ENCODE measurements at regions not wholly inside any gene's neighbourhood (a gene's known extent, or its start where the extent isn't known, plus 50 kb on each side); places are given as distances from the start of the nearest gene placed in this dataset.
A peak's percentile ranks its signal among the peaks of the same experiment; 100 is the strongest.

DNA sequence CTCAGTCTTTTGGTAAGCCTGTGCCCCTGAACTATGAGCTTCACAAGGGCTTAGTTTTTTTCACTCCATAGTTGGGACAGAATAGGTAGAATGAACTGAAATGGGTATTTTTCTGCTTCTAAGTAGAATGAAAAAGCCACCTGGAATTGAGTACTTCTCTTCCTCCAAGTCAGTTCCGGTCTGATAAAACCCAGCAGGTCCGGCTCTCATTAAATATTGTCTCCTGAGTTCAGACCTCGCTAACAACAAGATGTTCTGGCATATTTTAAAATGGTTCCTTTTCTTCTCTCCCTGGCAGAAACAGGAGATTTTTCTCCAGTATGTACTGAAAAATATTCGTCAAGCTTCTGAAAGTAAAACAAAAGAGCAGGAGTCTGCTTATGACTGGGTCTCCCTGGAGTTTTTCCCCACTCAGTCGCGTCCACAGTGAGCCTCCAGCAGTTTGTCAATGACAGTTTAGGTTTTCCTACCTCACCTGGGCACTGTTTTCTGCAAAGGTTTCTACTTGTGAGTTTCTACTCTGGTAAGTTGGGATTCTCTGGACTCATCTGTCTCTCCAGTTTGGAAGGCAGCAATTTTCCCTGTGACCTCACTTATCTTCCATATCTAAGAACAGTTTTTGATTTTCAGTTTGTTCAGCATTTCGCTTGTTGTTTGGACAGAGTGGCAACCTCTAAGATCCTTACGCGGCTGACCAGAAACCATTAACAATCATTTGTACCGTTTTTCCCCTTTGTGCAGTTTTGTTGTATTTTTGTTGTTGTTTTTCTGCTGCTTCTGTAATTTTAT lies 868.0 kb downstream of the METTL15 start:
- no peak for DNase-seq (ENCODE audit: low read depth)
- Histone ChIP-seq H3K4me3 (ENCODE audit: low read length) (no peak overlapping the region), H3K27me3 (replicated peaks; ENCODE audit: control insufficient read depth, insufficient read depth, low read length) (no peaks in the 10 kb centered on the region), H3K9me3 (ENCODE audit: control insufficient read depth, low read length) (no peaks in the 10 kb centered on the region), H3K9ac (ENCODE audit: low read length) (no peak overlapping the region), H3K36me3 (ENCODE audit: control insufficient read depth, insufficient read depth, low read length, severe bottlenecking) (no peaks in the 10 kb centered on the region), H3K4me1 (ENCODE audit: control insufficient read depth, insufficient read depth, low read length) (no peaks in the 10 kb centered on the region)

DNA sequence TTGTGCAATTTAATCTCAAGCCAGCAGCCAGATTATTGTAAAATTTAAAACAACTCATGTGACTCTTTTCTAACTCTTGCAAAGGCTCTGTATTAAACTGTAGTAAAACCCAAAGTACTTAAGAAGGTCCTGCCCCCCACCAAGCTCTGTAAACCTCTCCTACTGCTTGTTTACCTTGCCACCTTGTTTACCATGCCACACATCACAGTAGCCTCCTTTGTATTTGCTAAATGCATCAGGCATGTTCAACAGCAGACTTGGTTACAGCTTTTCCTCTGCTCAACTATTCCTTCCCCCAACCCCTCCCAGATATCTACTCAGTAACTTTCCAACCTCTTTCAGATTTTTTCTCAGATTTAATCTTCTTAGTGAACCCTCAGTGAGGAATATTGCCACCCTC lies 861.6 kb downstream of the METTL15 start:
- Histone ChIP-seq H3K36me3 (ENCODE audit: control insufficient read depth, insufficient read depth, low read length, severe bottlenecking) (no peaks in the 10 kb centered on the region), H3K9ac (ENCODE audit: low read length) (no peak overlapping the region), H3K9me3 (ENCODE audit: control insufficient read depth, low read length) (peaks cover 6% of the 10 kb centered on the region), H3K4me3 (ENCODE audit: low read length) (no peak overlapping the region), H3K4me1 (ENCODE audit: control insufficient read depth, insufficient read depth, low read length) (no peaks in the 10 kb centered on the region), H3K27me3 (replicated peaks; ENCODE audit: control insufficient read depth, insufficient read depth, low read length) (no peaks in the 10 kb centered on the region)
- DNase-seq (ENCODE audit: low read depth), result no peak

DNA sequence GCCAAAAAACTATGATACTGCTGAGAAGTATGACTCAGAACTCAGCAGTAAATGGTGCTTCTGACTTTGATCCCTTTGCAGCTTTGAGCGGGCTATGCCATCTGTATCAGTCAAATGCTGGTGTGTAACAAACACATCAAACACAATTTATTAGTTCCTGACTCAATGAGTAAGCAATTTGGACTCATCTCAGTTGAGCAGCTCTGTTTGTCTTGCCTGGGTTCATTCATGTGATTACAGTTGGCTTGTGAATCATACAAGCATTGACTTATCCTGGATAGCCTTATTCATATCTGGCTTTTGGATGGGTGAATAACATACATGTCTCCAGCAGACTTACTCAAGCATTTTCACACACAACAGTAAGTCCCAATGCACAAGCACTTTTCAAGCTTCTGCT lies 858.8 kb downstream of the METTL15 start:
- Histone ChIP-seq H3K9ac (ENCODE audit: low read length) (no peak overlapping the region), H3K27me3 (replicated peaks; ENCODE audit: control insufficient read depth, insufficient read depth, low read length) (no peaks in the 10 kb centered on the region), H3K9me3 (ENCODE audit: control insufficient read depth, low read length) (peaks cover 6% of the 10 kb centered on the region), H3K4me1 (ENCODE audit: control insufficient read depth, insufficient read depth, low read length) (peaks cover 12% of the 10 kb centered on the region), H3K4me3 (ENCODE audit: low read length) (no peak overlapping the region), H3K36me3 (ENCODE audit: control insufficient read depth, insufficient read depth, low read length, severe bottlenecking) (no peaks in the 10 kb centered on the region)
- DNase-seq (ENCODE audit: low read depth), result no peak

DNA sequence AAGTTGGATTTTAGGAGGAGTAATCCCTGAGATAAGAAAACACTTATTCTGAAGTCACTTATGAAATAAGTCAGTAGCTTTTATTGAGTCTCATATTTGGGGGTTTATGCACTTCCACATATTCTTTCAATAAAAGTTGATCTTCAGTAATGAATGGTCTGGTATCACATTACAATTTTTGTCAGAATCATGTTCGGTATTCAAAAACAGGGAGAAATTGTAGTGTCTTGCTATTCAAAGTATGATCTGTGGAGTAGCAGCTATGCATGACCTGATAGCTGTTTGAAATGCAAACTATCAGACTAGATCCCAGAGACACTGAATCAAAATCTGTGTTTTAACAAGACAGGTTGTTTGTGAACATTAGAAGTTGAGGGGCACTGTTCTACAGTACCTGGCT lies 857.6 kb downstream of the METTL15 start:
- H3K4me3 ChIP-seq (ENCODE audit: low read length), result no peak overlapping the region
- peak; percentile 59 for DNase-seq (ENCODE audit: low read depth)
- H3K27me3 ChIP-seq (replicated peaks; ENCODE audit: control insufficient read depth, insufficient read depth, low read length), result no peaks in the 10 kb centered on the region
- H3K36me3 ChIP-seq (ENCODE audit: control insufficient read depth, insufficient read depth, low read length, severe bottlenecking), result no peaks in the 10 kb centered on the region
- peaks cover 6% of the 10 kb centered on the region for H3K9me3 ChIP-seq (ENCODE audit: control insufficient read depth, low read length)
- H3K9ac ChIP-seq (ENCODE audit: low read length), result no peak overlapping the region
- H3K4me1 ChIP-seq (ENCODE audit: control insufficient read depth, insufficient read depth, low read length), result peaks cover 12% of the 10 kb centered on the region

DNA sequence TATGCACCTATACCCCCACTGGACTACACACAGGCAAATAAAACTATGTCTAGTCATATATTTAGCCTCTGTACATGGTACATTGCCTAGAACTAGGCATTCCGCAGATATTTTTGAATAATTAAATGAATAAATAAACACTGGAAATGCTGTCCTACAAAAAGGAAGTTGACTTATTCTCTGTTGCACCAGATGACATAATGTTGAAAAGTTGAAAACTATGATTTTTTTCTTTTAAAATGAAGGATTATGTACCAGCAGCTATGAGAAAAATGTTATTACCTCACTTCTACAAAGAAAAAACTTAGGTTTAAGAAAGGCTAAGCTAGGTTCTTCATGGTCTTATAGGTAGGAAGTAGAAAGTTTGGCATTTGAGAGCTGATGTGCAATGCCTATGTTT lies 856.6 kb downstream of the METTL15 start:
- Histone ChIP-seq H3K4me3 (ENCODE audit: low read length) (no peak overlapping the region), H3K9me3 (ENCODE audit: control insufficient read depth, low read length) (peaks cover 6% of the 10 kb centered on the region), H3K36me3 (ENCODE audit: control insufficient read depth, insufficient read depth, low read length, severe bottlenecking) (no peaks in the 10 kb centered on the region), H3K27me3 (replicated peaks; ENCODE audit: control insufficient read depth, insufficient read depth, low read length) (no peaks in the 10 kb centered on the region), H3K9ac (ENCODE audit: low read length) (no peak overlapping the region), H3K4me1 (ENCODE audit: control insufficient read depth, insufficient read depth, low read length) (peaks cover 12% of the 10 kb centered on the region)
- DNase-seq (ENCODE audit: low read depth), result peak; percentile 57

DNA sequence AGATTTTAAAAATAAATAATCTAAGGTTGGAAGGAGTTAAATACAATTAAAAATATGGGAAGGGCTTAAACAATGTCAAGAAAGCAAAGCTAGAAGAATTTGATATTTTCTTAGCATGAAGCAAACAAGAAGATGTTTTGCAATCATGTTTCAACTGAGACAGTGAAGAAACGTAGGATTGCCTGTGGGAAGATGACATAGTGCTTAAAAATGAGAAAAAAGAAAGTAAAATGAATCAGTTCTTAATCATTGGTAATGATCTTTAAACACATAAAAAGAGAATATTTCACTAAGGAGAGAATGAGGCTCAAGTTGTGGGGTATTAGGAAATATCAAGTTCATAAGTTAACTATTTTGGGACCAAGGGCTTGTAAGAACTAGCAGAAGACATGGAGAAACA lies 855.0 kb downstream of the METTL15 start:
- H3K27me3 ChIP-seq (replicated peaks; ENCODE audit: control insufficient read depth, insufficient read depth, low read length), result no peaks in the 10 kb centered on the region
- no peaks in the 10 kb centered on the region for H3K36me3 ChIP-seq (ENCODE audit: control insufficient read depth, insufficient read depth, low read length, severe bottlenecking)
- no peak overlapping the region for H3K9ac ChIP-seq (ENCODE audit: low read length)
- H3K4me3 ChIP-seq (ENCODE audit: low read length), result peak overlapping the region; percentile 46
- peaks cover 12% of the 10 kb centered on the region for H3K4me1 ChIP-seq (ENCODE audit: control insufficient read depth, insufficient read depth, low read length)
- peaks cover 6% of the 10 kb centered on the region for H3K9me3 ChIP-seq (ENCODE audit: control insufficient read depth, low read length)
- peak; percentile 88 for DNase-seq (ENCODE audit: low read depth)

DNA sequence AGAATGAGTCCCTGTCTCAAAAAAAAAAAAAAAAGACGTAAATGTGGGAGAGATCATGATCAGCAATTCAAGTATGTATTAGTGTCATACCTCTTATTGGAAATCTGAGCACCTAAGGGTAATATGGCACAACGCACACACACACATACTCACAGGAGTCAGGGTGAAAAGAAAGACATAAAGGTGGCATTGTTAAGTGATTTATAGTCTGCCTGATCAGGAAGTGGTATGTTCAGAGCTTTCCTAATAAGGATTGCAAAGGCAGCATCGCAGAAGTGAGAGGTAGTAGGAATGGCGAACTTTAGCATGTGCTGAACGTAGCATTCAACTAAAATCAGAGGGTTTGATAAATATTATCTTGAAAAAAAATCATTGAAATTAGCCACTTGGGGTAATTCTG lies 854.3 kb downstream of the METTL15 start:
- Histone ChIP-seq H3K9me3 (ENCODE audit: control insufficient read depth, low read length) (peaks cover 6% of the 10 kb centered on the region), H3K9ac (ENCODE audit: low read length) (no peak overlapping the region)
- DNase-seq (ENCODE audit: low read depth), result no peak

DNA sequence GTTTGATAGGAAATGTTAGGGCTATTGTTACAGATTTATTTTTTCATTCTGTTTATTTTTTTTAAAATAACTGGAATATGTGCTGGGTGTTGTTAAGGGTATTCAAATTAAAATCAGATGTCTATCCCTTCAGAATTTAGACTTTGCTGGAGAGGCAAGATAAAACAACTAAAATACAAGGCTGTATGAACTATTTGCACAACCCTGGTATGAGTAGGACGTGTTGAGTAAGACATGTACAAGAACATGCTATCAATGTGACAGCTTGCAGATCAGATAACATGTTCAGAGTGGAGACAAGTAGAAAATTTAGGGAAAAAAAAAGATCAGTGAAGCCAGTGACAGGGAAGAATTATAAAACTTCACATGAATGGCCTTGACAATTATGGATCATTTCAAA lies 853.5 kb downstream of the METTL15 start:
- Histone ChIP-seq H3K36me3 (ENCODE audit: control insufficient read depth, insufficient read depth, low read length, severe bottlenecking) (no peaks in the 10 kb centered on the region), H3K27me3 (replicated peaks; ENCODE audit: control insufficient read depth, insufficient read depth, low read length) (no peaks in the 10 kb centered on the region), H3K4me3 (ENCODE audit: low read length) (no peak overlapping the region), H3K9ac (ENCODE audit: low read length) (no peak overlapping the region), H3K9me3 (ENCODE audit: control insufficient read depth, low read length) (peaks cover 1% of the 10 kb centered on the region), H3K4me1 (ENCODE audit: control insufficient read depth, insufficient read depth, low read length) (peaks cover 12% of the 10 kb centered on the region)
- peak; percentile 75 for DNase-seq (ENCODE audit: low read depth)

More for the DNA sequence above, 854.3 kb downstream of the METTL15 start:
- peaks cover 12% of the 10 kb centered on the region for H3K4me1 ChIP-seq (ENCODE audit: control insufficient read depth, insufficient read depth, low read length)
- H3K4me3 ChIP-seq (ENCODE audit: low read length), result no peak overlapping the region
- no peaks in the 10 kb centered on the region for H3K36me3 ChIP-seq (ENCODE audit: control insufficient read depth, insufficient read depth, low read length, severe bottlenecking)
- no peaks in the 10 kb centered on the region for H3K27me3 ChIP-seq (replicated peaks; ENCODE audit: control insufficient read depth, insufficient read depth, low read length)

DNA sequence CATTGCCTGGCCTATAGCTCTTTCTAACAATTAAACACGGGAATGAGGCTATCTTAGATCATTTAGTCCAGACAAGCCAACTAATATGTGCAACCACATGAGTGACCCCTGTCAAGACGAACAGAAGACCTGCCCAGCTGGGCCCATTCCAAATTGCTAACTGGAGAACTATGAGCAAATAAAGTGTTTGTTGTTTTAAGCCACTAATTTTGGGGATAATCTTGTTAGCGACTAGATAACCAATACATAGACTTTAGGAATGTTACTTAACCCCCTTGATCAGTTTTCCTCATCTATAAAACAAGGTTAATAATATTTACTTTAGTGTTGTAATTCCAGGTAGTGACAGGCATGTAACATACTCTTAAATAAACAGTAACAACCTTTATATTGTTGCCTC lies 848.3 kb downstream of the METTL15 start:
- H3K27me3 ChIP-seq (replicated peaks; ENCODE audit: control insufficient read depth, insufficient read depth, low read length), result no peaks in the 10 kb centered on the region
- no peaks in the 10 kb centered on the region for H3K9me3 ChIP-seq (ENCODE audit: control insufficient read depth, low read length)
- no peaks in the 10 kb centered on the region for H3K4me1 ChIP-seq (ENCODE audit: control insufficient read depth, insufficient read depth, low read length)
- H3K4me3 ChIP-seq (ENCODE audit: low read length), result no peak overlapping the region
- H3K36me3 ChIP-seq (ENCODE audit: control insufficient read depth, insufficient read depth, low read length, severe bottlenecking), result no peaks in the 10 kb centered on the region
- no peak overlapping the region for H3K9ac ChIP-seq (ENCODE audit: low read length)
- DNase-seq (ENCODE audit: low read depth), result no peak

DNA sequence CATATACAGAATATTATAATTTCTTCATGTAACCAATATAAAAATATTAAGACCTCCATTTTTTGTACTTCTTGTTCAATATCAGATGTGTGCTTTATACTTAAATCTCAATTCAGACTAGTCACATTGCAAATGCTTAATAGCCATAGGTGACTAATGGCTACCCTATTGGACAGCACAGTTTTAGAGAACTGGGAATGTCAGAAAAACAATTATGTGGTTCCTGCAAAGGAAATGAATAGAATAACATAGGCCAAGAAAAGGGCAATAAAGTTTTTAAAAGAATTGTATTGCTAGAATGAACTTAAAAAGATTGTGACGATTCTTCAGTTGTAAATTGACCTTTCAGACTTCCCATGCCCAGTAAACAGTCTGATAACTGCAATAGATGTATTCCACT lies 843.0 kb downstream of the METTL15 start:
- no peak for DNase-seq (ENCODE audit: low read depth)
- Histone ChIP-seq H3K9ac (ENCODE audit: low read length) (no peak overlapping the region), H3K36me3 (ENCODE audit: control insufficient read depth, insufficient read depth, low read length, severe bottlenecking) (no peaks in the 10 kb centered on the region), H3K4me3 (ENCODE audit: low read length) (no peak overlapping the region), H3K27me3 (replicated peaks; ENCODE audit: control insufficient read depth, insufficient read depth, low read length) (no peaks in the 10 kb centered on the region), H3K4me1 (ENCODE audit: control insufficient read depth, insufficient read depth, low read length) (no peaks in the 10 kb centered on the region), H3K9me3 (ENCODE audit: control insufficient read depth, low read length) (no peaks in the 10 kb centered on the region)

DNA sequence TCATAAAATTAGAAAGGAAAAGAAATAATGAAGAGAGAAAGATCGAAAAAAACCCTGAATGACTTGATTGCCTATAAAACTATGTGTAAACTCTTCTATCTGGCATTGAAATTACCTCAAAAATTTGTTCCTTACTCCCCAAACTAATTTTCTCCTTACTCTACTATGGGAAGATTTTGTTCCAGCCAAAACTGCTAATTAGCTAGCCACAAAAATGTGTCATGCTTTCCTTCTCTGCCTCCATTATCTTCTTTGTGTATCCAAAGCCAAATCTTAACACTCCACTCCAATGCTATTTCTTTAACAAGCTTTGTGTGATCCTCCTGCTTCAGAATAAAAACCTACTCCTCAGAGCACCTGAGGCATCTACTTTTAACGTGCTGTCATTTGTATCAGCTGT lies 831.2 kb downstream of the METTL15 start:
- Histone ChIP-seq H3K9ac (ENCODE audit: low read length) (no peak overlapping the region), H3K4me3 (ENCODE audit: low read length) (no peak overlapping the region), H3K9me3 (ENCODE audit: control insufficient read depth, low read length) (no peaks in the 10 kb centered on the region), H3K27me3 (replicated peaks; ENCODE audit: control insufficient read depth, insufficient read depth, low read length) (no peaks in the 10 kb centered on the region), H3K4me1 (ENCODE audit: control insufficient read depth, insufficient read depth, low read length) (no peaks in the 10 kb centered on the region), H3K36me3 (ENCODE audit: control insufficient read depth, insufficient read depth, low read length, severe bottlenecking) (no peaks in the 10 kb centered on the region)
- no peak for DNase-seq (ENCODE audit: low read depth)

DNA sequence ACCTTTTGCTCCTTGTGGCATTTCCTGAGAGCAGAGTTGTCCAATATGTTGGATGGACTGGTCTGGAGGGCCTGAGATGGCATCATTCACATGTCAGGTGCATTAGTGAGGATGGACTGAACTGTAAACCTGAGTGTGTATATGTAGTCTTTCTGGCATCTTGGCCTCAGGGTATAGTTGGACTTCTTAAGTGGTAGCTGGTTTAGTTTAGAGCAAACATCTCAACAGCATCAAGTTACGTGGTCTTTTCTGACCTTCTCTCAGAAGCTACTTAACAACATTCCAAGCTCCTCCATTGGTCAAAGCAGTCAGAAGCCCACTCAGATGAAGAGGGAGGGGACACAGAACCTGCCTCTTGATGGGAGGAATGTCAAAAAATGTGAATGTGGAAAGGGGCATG lies 829.9 kb downstream of the METTL15 start:
- Histone ChIP-seq H3K9me3 (ENCODE audit: control insufficient read depth, low read length) (no peaks in the 10 kb centered on the region), H3K4me1 (ENCODE audit: control insufficient read depth, insufficient read depth, low read length) (no peaks in the 10 kb centered on the region), H3K27me3 (replicated peaks; ENCODE audit: control insufficient read depth, insufficient read depth, low read length) (no peaks in the 10 kb centered on the region), H3K4me3 (ENCODE audit: low read length) (no peak overlapping the region), H3K9ac (ENCODE audit: low read length) (no peak overlapping the region), H3K36me3 (ENCODE audit: control insufficient read depth, insufficient read depth, low read length, severe bottlenecking) (no peaks in the 10 kb centered on the region)
- peak; percentile 5 for DNase-seq (ENCODE audit: low read depth)
